ENCODE measurements at regions not wholly inside any gene's neighbourhood (a gene's known extent, or its start where the extent isn't known, plus 50 kb on each side); places are given as distances from the start of the nearest gene placed in this dataset.

GRCh38 chr3:161796312-161796711 is 299.7 kb downstream of the OTOL1 start:
- Histone ChIP-seq H3K4me1 (ENCODE audit: control insufficient read depth, insufficient read depth, low read length) (no peaks in the 10 kb centered on the region), H3K9me3 (ENCODE audit: control insufficient read depth, low read depth, low read length) (no peaks in the 10 kb centered on the region), H3K27me3 (ENCODE audit: control insufficient read depth, insufficient read depth, low read length) (no peaks in the 10 kb centered on the region), H3K27ac (ENCODE audit: low read length) (no peak overlapping the region), H3K36me3 (ENCODE audit: control insufficient read depth, insufficient read depth, low read length) (no peaks in the 10 kb centered on the region), H3K4me3 (ENCODE audit: low read length) (no peak overlapping the region)
- no peak for DNase-seq

GRCh38 chr3:161796780-161797179 is 300.2 kb downstream of the OTOL1 start:
- no peaks in the 10 kb centered on the region for H3K4me1 ChIP-seq (ENCODE audit: control insufficient read depth, insufficient read depth, low read length)
- no peaks in the 10 kb centered on the region for H3K9me3 ChIP-seq (ENCODE audit: control insufficient read depth, low read depth, low read length)
- no peak overlapping the region for H3K4me3 ChIP-seq (ENCODE audit: low read length)
- no peak overlapping the region for H3K27ac ChIP-seq (ENCODE audit: low read length)
- H3K36me3 ChIP-seq (ENCODE audit: control insufficient read depth, insufficient read depth, low read length), result no peaks in the 10 kb centered on the region
- no peak for DNase-seq
- no peaks in the 10 kb centered on the region for H3K27me3 ChIP-seq (ENCODE audit: control insufficient read depth, insufficient read depth, low read length)

GRCh38 chr3:161798016-161798415 is 301.4 kb downstream of the OTOL1 start:
- WGBS (ENCODE audit: insufficient coverage, low lambda C conversion rate), result 95% methylated on average over 3 of the region's 3 CpGs

DNA sequence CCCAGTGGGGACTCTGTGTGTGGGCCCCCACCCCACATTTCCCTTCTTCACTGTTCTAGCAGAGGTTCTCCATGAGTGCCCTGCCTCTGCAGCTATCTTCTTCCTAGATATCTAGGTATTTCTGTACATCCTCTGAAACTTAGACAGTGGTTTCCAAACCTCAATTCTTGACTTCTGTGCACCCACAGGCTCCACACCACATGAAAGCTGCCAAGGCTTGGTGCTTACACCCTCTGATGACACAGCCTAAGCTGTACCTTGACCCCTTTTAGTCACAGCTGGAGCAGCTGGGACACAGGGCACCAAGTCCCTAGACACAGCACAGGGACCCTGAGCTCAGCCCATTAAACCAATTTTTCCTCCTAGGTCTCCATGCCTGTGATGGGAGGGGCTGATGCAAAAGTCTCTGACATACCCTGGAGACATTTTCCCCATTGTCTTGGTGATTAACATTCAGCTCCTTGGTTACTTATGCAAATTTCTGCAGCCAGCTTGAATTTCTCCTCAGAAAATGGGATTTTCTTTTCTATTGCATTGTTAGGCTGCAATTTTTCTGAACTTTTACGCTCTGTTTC is 304.5 kb downstream of the OTOL1 start:
- DNase-seq, result no peak
- Histone ChIP-seq H3K36me3 (ENCODE audit: control insufficient read depth, insufficient read depth, low read length) (no peaks in the 10 kb centered on the region), H3K27ac (ENCODE audit: low read length) (no peak overlapping the region), H3K4me1 (ENCODE audit: control insufficient read depth, insufficient read depth, low read length) (no peaks in the 10 kb centered on the region), H3K4me3 (ENCODE audit: low read length) (no peak overlapping the region), H3K9me3 (ENCODE audit: control insufficient read depth, low read depth, low read length) (no peaks in the 10 kb centered on the region), H3K27me3 (ENCODE audit: control insufficient read depth, insufficient read depth, low read length) (no peaks in the 10 kb centered on the region)
- WGBS (ENCODE audit: insufficient coverage, low lambda C conversion rate), result 0% methylated on average over 1 of the region's 1 CpG

More at GRCh38 chr3:161798016-161798415, 301.4 kb downstream of the OTOL1 start:
- Histone ChIP-seq H3K4me3 (ENCODE audit: low read length) (no peak overlapping the region), H3K9me3 (ENCODE audit: control insufficient read depth, low read depth, low read length) (no peaks in the 10 kb centered on the region), H3K4me1 (ENCODE audit: control insufficient read depth, insufficient read depth, low read length) (no peaks in the 10 kb centered on the region), H3K27ac (ENCODE audit: low read length) (no peak overlapping the region), H3K27me3 (ENCODE audit: control insufficient read depth, insufficient read depth, low read length) (no peaks in the 10 kb centered on the region), H3K36me3 (ENCODE audit: control insufficient read depth, insufficient read depth, low read length) (no peaks in the 10 kb centered on the region)
- no peak for DNase-seq

DNA sequence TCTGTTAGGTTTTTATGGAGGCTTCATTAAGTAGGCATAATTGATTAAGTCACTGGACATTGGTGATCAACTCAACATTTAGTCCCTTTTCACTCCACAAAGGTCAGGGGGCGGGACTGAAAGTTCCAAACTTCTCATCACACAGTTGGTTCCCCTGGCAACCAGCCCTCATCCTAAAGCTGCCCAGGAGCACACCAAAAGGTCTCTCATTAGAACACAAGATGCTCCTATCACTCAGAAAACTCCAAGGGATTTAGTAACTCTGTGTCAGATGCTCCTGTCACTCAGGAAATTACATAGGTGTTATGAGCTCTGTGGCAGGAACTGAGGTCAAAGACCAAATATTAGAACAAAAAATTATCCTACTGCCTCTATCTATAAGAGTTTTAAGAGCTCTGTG is 321.5 kb downstream of the OTOL1 start:
- no peak overlapping the region for H3K4me3 ChIP-seq (ENCODE audit: low read length)
- H3K9me3 ChIP-seq (ENCODE audit: control insufficient read depth, low read depth, low read length), result no peaks in the 10 kb centered on the region
- WGBS (ENCODE audit: insufficient coverage, low lambda C conversion rate), result no CpG with 5 or more reads among the region's 1 CpG

DNA sequence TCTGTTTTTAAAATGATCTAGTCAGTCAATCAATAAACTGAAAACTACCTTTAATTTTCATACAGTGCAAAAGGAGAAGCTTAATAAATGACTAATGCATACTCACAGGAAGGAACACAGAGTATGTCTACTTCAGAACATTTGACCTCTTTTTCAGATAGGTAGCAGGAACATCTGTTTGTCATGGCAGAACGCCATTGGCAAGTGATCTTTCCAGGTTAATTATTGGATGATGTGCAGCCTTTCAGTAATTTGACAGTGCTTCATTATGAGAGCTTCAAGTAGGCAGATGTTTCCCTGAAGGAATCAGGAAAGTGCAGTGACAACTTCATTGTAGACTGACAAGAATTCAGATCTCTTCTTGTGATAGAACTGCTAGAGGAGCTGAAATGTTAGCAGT is 325.0 kb downstream of the OTOL1 start:
- WGBS (ENCODE audit: insufficient coverage, low lambda C conversion rate), result no CpG with 5 or more reads among the region's 1 CpG
- H3K4me3 ChIP-seq (ENCODE audit: low read length), result no peak overlapping the region
- H3K36me3 ChIP-seq (ENCODE audit: control insufficient read depth, insufficient read depth, low read length), result no peaks in the 10 kb centered on the region
- no peak for DNase-seq
- H3K4me1 ChIP-seq (ENCODE audit: control insufficient read depth, insufficient read depth, low read length), result no peaks in the 10 kb centered on the region
- no peak overlapping the region for H3K27ac ChIP-seq (ENCODE audit: low read length)
- no peaks in the 10 kb centered on the region for H3K9me3 ChIP-seq (ENCODE audit: control insufficient read depth, low read depth, low read length)
- H3K27me3 ChIP-seq (ENCODE audit: control insufficient read depth, insufficient read depth, low read length), result no peaks in the 10 kb centered on the region

More for the DNA sequence above, 321.5 kb downstream of the OTOL1 start:
- Histone ChIP-seq H3K36me3 (ENCODE audit: control insufficient read depth, insufficient read depth, low read length) (no peaks in the 10 kb centered on the region), H3K4me1 (ENCODE audit: control insufficient read depth, insufficient read depth, low read length) (no peaks in the 10 kb centered on the region), H3K27ac (ENCODE audit: low read length) (no peak overlapping the region), H3K27me3 (ENCODE audit: control insufficient read depth, insufficient read depth, low read length) (no peaks in the 10 kb centered on the region)
- no peak for DNase-seq

DNA sequence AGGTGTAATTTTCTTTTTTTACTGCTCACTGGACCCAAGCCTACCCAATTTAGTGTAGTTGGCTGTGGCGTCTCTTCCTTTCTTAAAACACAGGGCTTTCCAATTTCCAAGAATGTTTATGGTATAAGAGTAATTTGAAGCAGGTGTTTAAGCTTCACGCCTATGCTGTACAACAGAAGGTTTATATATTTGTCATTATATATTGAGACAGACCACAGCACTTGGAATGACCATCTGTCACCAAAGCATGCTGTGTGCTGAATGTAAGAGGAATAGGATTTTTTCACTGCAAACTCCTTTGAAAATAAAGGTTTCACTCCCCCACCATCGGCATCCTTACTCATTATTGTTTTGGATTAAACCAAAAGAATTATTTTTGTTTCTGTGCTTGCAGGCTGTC is 325.7 kb downstream of the OTOL1 start:
- Histone ChIP-seq H3K4me1 (ENCODE audit: control insufficient read depth, insufficient read depth, low read length) (no peaks in the 10 kb centered on the region), H3K4me3 (ENCODE audit: low read length) (no peak overlapping the region), H3K9me3 (ENCODE audit: control insufficient read depth, low read depth, low read length) (no peaks in the 10 kb centered on the region), H3K36me3 (ENCODE audit: control insufficient read depth, insufficient read depth, low read length) (no peaks in the 10 kb centered on the region), H3K27ac (ENCODE audit: low read length) (no peak overlapping the region), H3K27me3 (ENCODE audit: control insufficient read depth, insufficient read depth, low read length) (no peaks in the 10 kb centered on the region)
- WGBS (ENCODE audit: insufficient coverage, low lambda C conversion rate), result no CpG with 5 or more reads among the region's 3 CpGs
- DNase-seq, result no peak

GRCh38 chr3:161823910-161824309 is 327.3 kb downstream of the OTOL1 start:
- DNase-seq, result no peak
- no peaks in the 10 kb centered on the region for H3K36me3 ChIP-seq (ENCODE audit: control insufficient read depth, insufficient read depth, low read length)
- H3K27me3 ChIP-seq (ENCODE audit: control insufficient read depth, insufficient read depth, low read length), result no peaks in the 10 kb centered on the region
- H3K27ac ChIP-seq (ENCODE audit: low read length), result no peak overlapping the region
- no peaks in the 10 kb centered on the region for H3K9me3 ChIP-seq (ENCODE audit: control insufficient read depth, low read depth, low read length)
- WGBS (ENCODE audit: insufficient coverage, low lambda C conversion rate), result no CpG with 5 or more reads among the region's 3 CpGs
- no peaks in the 10 kb centered on the region for H3K4me1 ChIP-seq (ENCODE audit: control insufficient read depth, insufficient read depth, low read length)
- H3K4me3 ChIP-seq (ENCODE audit: low read length), result no peak overlapping the region

DNA sequence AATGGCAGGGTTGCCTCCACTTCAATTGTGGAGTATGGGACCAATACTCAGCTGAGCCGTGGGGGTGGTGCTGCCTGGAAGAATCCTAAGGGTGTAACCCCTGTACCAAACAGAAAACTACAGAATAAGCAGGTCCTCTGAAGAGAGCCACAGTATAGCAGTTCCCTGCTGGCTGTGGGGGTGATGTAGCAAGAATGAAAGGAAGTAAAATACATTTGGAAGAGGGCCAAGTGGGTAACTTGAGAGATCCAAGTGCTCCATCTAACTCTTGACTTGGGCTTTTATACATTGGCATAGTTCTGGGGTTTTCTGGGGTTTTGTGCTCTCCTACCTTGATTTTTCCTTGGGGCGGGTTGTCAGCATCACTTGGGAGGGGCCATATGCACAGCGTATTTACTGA is 341.4 kb downstream of the OTOL1 start:
- DNase-seq, result no peak
- WGBS (ENCODE audit: insufficient coverage, low lambda C conversion rate), result no CpG with 5 or more reads among the region's 3 CpGs
- Histone ChIP-seq H3K27ac (ENCODE audit: low read length) (no peak overlapping the region), H3K4me1 (ENCODE audit: control insufficient read depth, insufficient read depth, low read length) (no peaks in the 10 kb centered on the region), H3K9me3 (ENCODE audit: control insufficient read depth, low read depth, low read length) (no peaks in the 10 kb centered on the region), H3K4me3 (ENCODE audit: low read length) (no peak overlapping the region), H3K36me3 (ENCODE audit: control insufficient read depth, insufficient read depth, low read length) (no peaks in the 10 kb centered on the region), H3K27me3 (ENCODE audit: control insufficient read depth, insufficient read depth, low read length) (no peaks in the 10 kb centered on the region)

- Histone ChIP-seq H3K36me3 (ENCODE audit: control insufficient read depth, insufficient read depth, low read length) (no peaks in the 10 kb centered on the region), H3K4me3 (ENCODE audit: low read length) (no peak overlapping the region), H3K27me3 (ENCODE audit: control insufficient read depth, insufficient read depth, low read length) (no peaks in the 10 kb centered on the region), H3K27ac (ENCODE audit: low read length) (no peak overlapping the region), H3K4me1 (ENCODE audit: control insufficient read depth, insufficient read depth, low read length) (no peaks in the 10 kb centered on the region), H3K9me3 (ENCODE audit: control insufficient read depth, low read depth, low read length) (no peaks in the 10 kb centered on the region)
- DNase-seq, result no peak
- no CpG with 5 or more reads among the region's 1 CpG for WGBS (ENCODE audit: insufficient coverage, low lambda C conversion rate)
Measured at GRCh38 chr3:161848376-161848775, 351.8 kb downstream of the OTOL1 start.

- Histone ChIP-seq H3K4me3 (ENCODE audit: low read length) (no peak overlapping the region), H3K9me3 (ENCODE audit: control insufficient read depth, low read depth, low read length) (no peaks in the 10 kb centered on the region), H3K27me3 (ENCODE audit: control insufficient read depth, insufficient read depth, low read length) (no peaks in the 10 kb centered on the region), H3K36me3 (ENCODE audit: control insufficient read depth, insufficient read depth, low read length) (no peaks in the 10 kb centered on the region), H3K27ac (ENCODE audit: low read length) (no peak overlapping the region), H3K4me1 (ENCODE audit: control insufficient read depth, insufficient read depth, low read length) (no peaks in the 10 kb centered on the region)
- no peak for DNase-seq
- no CpG with 5 or more reads among the region's 8 CpGs for WGBS (ENCODE audit: insufficient coverage, low lambda C conversion rate)
Measured at GRCh38 chr3:161851941-161852566, 355.4 kb downstream of the OTOL1 start.
